MCF 10A (cell line): ENCODE measurements at regions not wholly inside any gene's neighbourhood (a gene's known extent, or its start where the extent isn't known, plus 50 kb on each side); places are given as distances from the start of the nearest gene placed in this dataset.

Experiments
- BruUV-seq: library from RNA; stranded (reverse); fragments of 400-500 nt; replicated peaks from 2 replicates; lab custom pipeline; 2021; lab: Mats Ljungman, UMichigan
- CTCF ChIA-PET: fragments of 300-600 bp; sonication (Branson Sonifier 250); formaldehyde crosslinking; extraction: SDS; loops from one replicate; lab custom pipeline; 2021; ENCODE audit warnings: antibody characterized with exemption, inconsistent platforms; lab: Yijun Ruan, JAX
- POLR2A ChIA-PET: fragments of 300-600, 350-650 bp; sonication (Branson Sonifier 250); formaldehyde crosslinking; extraction: SDS; loops from one replicate; lab custom pipeline; 2020; ENCODE audit warnings: antibody characterized with exemption, inconsistent platforms; lab: Yijun Ruan, JAX
- DNase-seq: peaks from one replicate; pipeline ENCODE4 v3.0.0-alpha.2; 2018; ENCODE audit not compliant: unreplicated experiment
- H3K27ac Mint-ChIP-seq: one replicate; pipeline ENCODE4 v1.8.0; 2022; ENCODE audit warnings: mild to moderate bottlenecking, low read depth, mixed read lengths; ENCODE audit not compliant: unreplicated experiment
- H3K27me3 Mint-ChIP-seq: one replicate; pipeline ENCODE4 v1.8.0; 2022; ENCODE audit warnings: mixed read lengths; ENCODE audit not compliant: insufficient read depth, unreplicated experiment
- H3K36me3 Mint-ChIP-seq: one replicate; pipeline ENCODE4 v1.8.0; 2022; ENCODE audit warnings: mild to moderate bottlenecking, moderate library complexity, mixed read lengths; ENCODE audit not compliant: insufficient read depth, unreplicated experiment
- H3K4me1 Mint-ChIP-seq: one replicate; pipeline ENCODE4 v1.8.0; 2022; ENCODE audit warnings: mixed read lengths; ENCODE audit not compliant: insufficient read depth, unreplicated experiment
- H3K4me3 Mint-ChIP-seq: one replicate; pipeline ENCODE4 v1.8.0; 2022; ENCODE audit warnings: mild to moderate bottlenecking, moderate library complexity, mixed read lengths; ENCODE audit not compliant: unreplicated experiment
- H3K9me3 Mint-ChIP-seq: one replicate; pipeline ENCODE4 v1.8.0; 2022; ENCODE audit warnings: mixed read lengths; ENCODE audit not compliant: unreplicated experiment
- CTCF ChIP-seq: fragments of 200-600 bp; IDR thresholded peaks from one replicate; pipeline ENCODE4 v1.8.0; 2022; ENCODE audit warnings: antibody characterized with exemption, mild to moderate bottlenecking; ENCODE audit not compliant: unreplicated experiment
- intact Hi-C: fragments of 100-400 bp; cut with micrococcal nuclease; formaldehyde crosslinking; loops from 2 replicates; pipeline ENCODE4 v1.14.1; 2022

- intact Hi-C loops, result no loop called here
- no peaks in the 10 kb centered on the region for H3K9me3 Mint-ChIP-seq
- no peaks in the 10 kb centered on the region for H3K27me3 Mint-ChIP-seq
- H3K4me3 Mint-ChIP-seq, result no peak overlapping the region
- DNase-seq, result no peak
- no peak overlapping the region for H3K27ac Mint-ChIP-seq
- BruUV-seq, result no TSS peak
- no peaks in the 10 kb centered on the region for H3K4me1 Mint-ChIP-seq
- POLR2A ChIA-PET, result no interaction called here
- no peak for TF ChIP-seq CTCF
- H3K36me3 Mint-ChIP-seq, result no peaks in the 10 kb centered on the region
- CTCF ChIA-PET, result interaction anchor here (0.6 kb wide), 2 partner anchors 162 to 255 kb away, joined by 3 read pairs; no protein-coding TSS in a partner anchor
These were observed 82.8 kb upstream of the RASSF8 start for GRCh38 chr12:25875661-25876060.

- no peaks in the 10 kb centered on the region for H3K27me3 Mint-ChIP-seq
- BruUV-seq, result no TSS peak
- CTCF ChIA-PET, result interaction anchor here (0.6 kb wide), 2 partner anchors 161 to 256 kb away, joined by 3 read pairs; no protein-coding TSS in a partner anchor
- intact Hi-C loops, result no loop called here
- H3K9me3 Mint-ChIP-seq, result no peaks in the 10 kb centered on the region
- no peak overlapping the region for H3K4me3 Mint-ChIP-seq
- H3K27ac Mint-ChIP-seq, result no peak overlapping the region
- H3K36me3 Mint-ChIP-seq, result no peaks in the 10 kb centered on the region
- TF ChIP-seq CTCF, result no peak
- no peaks in the 10 kb centered on the region for H3K4me1 Mint-ChIP-seq
- POLR2A ChIA-PET, result interaction anchor here (0.6 kb wide), 1 partner anchor 20 kb away, joined by 3 read pairs; no protein-coding TSS in a partner anchor
- no peak for DNase-seq
These were observed 82.0 kb upstream of the RASSF8 start for GRCh38 chr12:25876383-25877045.

- Mint-ChIP-seq H3K4me3 (no peak overlapping the region), H3K27ac (no peak overlapping the region), H3K9me3 (no peaks in the 10 kb centered on the region), H3K27me3 (no peaks in the 10 kb centered on the region), H3K36me3 (no peaks in the 10 kb centered on the region), H3K4me1 (no peaks in the 10 kb centered on the region)
- ChIA-PET CTCF (no interaction called here), POLR2A (no interaction called here)
- DNase-seq, result no peak
- no TSS peak for BruUV-seq
- TF ChIP-seq CTCF, result no peak
- intact Hi-C loops, result no loop called here
These were observed 81.0 kb upstream of the RASSF8 start for GRCh38 chr12:25877446-25877845.

GRCh38 chr12:25882266-25882665 is 76.2 kb upstream of the RASSF8 start:
- no TSS peak for BruUV-seq

More at GRCh38 chr12:25882266-25882665, 76.2 kb upstream of the RASSF8 start:
- Mint-ChIP-seq H3K27ac (no peak overlapping the region), H3K9me3 (no peaks in the 10 kb centered on the region), H3K27me3 (no peaks in the 10 kb centered on the region), H3K4me1 (no peaks in the 10 kb centered on the region), H3K36me3 (no peaks in the 10 kb centered on the region), H3K4me3 (no peak overlapping the region)
- intact Hi-C loops, result no loop called here
- no peak for DNase-seq
- CTCF ChIA-PET, result no interaction called here
- no peak for TF ChIP-seq CTCF
- POLR2A ChIA-PET, result no interaction called here
